Stimulated activated naive CD4-positive, alpha-beta T cell treated with Interleukin-2 at 50 U/mL for 16 hours (primary cell): ENCODE measurements at regions not wholly inside any gene's neighbourhood (a gene's known extent, or its start where the extent isn't known, plus 50 kb on each side); places are given as distances from the start of the nearest gene placed in this dataset.

ENCODE experiments used
- DNase-seq: peaks from one replicate; lab custom pipeline; 2025; lab: John Stamatoyannopoulos, UW

GRCh38 chr6:168883410-168884049 is 370.1 kb downstream of the THBS2 start:
- DNase-seq = no peak

- no peak for DNase-seq
Observed at GRCh38 chr6:168880271-168880670, 373.4 kb downstream of the THBS2 start.

- DNase-seq = no peak
Observed at GRCh38 chr6:168877821-168878282, 375.8 kb downstream of the THBS2 start.

DNA sequence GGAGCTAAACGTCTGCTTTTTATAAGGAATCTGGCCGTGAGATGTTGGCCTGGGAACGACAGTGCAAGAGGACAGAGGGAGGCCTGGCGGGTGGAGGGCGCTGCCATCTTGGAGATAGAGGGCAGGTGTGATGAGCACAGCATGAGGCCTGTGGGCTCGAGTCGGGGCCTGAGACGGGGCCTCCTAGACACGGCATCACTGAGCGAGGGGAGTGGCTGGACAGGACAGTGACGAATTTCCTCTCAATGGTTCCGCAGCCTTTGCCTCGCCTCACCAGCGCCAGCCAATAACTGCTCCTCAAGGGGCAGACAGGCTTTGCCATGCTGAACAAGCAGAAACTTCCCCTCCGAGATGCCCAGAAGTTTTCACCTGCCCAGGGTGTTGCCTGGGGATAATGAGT is 376.7 kb downstream of the THBS2 start:
- DNase-seq = no peak

GRCh38 chr6:168875811-168876576 is 377.7 kb downstream of the THBS2 start:
- no peak for DNase-seq

- DNase-seq = no peak
Observed at GRCh38 chr6:168874637-168875036, 379.0 kb downstream of the THBS2 start.

- DNase-seq = no peak
Observed at GRCh38 chr6:168873278-168874190, 380.1 kb downstream of the THBS2 start.

DNA sequence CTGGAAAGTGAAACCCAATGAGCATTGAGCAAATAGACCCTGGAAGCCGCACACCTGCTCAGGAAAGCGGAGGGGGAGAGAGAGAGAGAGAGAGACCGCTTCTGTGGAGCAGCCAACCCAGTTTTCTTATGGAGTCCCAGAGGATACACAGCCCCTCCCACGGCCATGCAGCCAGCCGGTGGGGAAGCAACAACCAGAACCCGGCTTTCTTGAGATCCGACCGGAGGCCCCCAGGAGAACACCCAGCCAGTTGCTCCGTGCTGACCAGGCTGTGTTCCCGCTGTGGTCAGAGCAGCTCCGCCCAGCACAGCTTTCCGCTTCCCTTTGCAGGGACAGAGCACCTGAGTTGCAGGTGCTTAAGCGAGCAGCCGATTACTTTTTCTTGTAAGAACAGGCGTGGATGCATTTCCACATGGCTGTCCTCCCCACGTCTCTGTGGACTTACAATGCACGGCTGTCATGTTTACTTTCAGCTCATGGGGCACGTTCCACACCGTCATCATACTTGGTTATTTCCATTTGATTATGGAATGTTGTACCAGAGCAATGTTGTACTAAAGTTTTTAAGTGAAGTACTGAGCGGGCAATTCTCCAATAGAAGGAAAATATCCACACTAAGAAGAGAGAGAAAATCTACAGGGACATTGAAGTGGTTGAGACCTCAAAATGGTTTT is 381.9 kb downstream of the THBS2 start:
- no peak for DNase-seq

- DNase-seq = no peak
Observed at GRCh38 chr6:168870982-168871381, 382.7 kb downstream of the THBS2 start.

DNA sequence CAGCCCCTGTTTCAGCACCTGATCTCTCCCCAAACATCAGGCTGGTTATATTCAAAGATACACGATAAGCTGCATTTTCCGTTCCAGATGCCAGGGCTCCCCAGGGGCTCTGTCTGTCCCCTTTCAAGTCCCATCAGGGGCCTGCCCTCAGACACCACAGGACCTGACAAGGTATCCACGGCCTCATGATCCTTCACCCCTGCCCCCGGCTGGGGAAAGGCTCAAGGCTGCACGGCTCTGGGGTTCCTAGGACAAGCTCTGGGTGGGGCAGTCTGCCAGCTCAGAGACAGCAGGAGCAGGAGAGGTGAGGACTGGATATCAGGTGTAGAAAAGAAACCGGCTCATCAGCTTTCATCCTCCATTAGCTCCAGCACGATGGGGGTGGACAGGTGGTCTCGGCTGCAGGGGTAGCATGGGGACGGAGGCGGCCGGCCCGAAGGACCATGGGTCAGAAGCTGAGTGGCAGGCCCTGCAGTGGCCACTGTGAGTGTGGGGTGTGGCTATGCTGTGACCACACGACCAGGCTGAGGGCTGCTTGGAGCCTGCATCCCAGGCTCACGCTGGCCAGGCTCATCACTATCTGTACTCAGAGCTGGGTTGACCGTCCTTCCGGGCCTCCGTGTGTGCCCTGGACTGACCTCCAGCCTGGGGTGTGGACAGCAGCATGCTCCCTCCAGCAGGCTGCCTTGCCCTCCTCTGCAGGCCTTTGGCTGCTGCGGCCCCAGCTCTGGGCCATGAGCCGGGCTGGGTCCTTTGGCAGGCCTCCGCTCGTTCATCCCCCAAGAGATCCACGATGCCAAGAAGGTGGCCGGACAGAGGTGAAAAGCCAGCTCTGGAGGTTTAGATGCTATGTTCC is 386.2 kb downstream of the THBS2 start:
- no peak for DNase-seq

DNA sequence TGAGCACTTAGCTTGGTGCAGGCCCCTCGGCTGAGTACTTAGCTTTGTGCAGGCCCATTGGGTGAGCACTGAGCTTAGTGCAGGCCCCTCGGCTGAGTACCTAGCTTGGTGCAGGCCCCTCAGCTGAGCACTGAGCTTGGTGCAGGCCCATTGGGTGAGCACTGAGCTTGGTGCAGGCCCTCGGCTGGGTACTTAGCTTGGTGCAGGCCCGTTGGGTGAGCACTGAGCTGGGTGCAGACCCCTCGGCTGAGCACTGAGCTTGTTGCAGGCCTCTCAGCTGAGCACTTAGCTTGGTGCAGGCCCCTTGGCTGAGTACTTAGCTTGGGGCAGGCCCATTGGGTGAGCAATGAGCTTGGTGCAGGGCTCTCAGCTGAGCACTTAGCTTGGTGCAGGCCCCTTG is 387.1 kb downstream of the THBS2 start:
- DNase-seq = no peak

DNA sequence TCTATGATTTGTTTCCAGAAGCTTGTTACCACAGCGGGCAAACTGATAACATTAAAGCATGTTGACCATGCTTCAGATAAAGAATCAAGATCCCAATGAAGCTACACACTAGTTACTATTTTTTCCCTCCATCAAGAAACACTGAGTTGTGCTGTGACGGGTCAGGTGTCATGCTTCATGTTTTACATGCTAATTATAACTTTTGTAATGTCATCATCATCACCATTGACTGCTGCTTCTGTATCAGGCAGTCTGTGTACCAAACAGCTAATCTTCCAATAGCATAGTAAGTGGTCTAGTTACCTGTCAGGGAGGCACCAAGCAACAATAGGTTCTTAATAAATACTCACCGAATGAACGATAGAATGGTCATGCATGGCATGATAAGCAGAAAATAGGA is 388.1 kb downstream of the THBS2 start:
- no peak for DNase-seq

- no peak for DNase-seq
Observed at GRCh38 chr6:168864541-168865460, 388.8 kb downstream of the THBS2 start.

DNA sequence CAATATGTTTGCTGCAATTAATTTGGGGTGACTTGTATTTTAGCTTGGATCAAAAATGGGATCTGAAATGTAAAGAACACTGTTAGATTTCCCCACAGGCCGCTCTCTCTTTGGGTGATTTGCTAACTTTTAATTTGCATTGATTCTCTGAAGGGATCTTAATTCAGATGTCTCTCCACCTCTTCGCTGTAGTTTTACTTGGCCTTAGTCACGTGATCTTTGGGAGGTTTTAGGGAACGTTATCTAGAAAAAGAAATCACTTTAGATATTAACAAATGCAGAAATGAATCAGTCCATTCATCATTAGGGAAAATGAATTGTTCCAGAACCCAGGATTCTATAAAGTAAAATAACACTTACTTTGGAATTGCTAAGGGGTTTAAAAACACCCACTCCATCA is 390.2 kb downstream of the THBS2 start:
- DNase-seq = no peak

GRCh38 chr6:168862346-168862980 is 391.2 kb downstream of the THBS2 start:
- no peak for DNase-seq

DNA sequence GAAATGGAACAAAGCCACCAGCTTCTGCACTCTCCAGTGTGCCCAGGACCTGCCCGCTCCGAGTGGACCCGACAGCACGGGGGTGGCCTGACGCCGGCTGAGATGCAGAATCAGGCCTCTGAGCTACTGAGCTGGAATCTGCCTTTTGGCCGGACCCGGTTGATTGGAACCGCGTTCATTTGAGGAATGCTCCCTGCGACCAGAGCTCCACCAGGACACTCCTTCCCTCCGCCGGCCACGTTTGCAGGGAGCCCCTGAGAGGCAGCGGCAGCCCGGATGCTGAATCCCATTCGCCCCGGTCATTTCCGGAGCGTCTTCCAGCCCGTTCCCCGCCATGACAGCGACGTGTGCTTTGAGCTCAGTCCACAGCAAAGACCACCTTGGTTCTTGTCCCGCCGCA is 392.7 kb downstream of the THBS2 start:
- no peak for DNase-seq

DNA sequence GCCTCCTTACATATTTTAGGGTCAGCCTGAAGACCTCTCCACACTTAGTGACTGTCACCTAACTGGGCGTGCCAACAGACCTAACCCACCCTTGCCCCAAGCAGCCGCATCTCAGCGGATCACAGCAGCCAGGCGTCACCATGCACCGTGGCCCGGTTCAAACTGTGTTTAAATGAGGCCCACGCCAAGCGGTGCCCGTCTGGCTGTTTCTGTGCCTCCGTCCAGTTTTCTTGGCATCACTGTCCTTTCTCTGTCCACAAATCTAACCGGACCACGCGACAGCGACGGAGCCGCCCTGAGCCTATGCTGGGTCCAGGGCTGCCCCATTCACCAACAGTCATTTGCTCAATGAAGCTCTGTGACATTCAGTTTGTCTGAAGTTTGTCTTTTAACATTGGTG is 393.3 kb downstream of the THBS2 start:
- no peak for DNase-seq

DNA sequence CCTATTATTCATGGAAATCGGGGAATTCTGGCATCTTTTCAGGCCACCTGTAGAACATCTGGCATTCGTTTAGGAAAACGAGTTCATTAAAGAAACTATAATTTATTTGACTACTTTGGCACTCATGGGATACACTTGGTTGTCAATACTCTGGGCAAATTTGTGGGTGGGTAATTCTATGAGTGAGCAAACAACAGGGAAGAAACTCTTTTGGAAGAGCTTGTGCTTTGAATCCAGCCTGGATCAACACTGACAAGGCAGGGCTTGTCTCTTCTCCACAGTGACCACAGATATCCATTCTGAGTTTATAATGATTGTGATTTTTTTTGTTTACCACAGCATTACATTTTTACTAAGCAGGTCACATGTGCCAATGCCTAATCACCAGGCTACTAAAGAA is 394.7 kb downstream of the THBS2 start:
- no peak for DNase-seq

DNA sequence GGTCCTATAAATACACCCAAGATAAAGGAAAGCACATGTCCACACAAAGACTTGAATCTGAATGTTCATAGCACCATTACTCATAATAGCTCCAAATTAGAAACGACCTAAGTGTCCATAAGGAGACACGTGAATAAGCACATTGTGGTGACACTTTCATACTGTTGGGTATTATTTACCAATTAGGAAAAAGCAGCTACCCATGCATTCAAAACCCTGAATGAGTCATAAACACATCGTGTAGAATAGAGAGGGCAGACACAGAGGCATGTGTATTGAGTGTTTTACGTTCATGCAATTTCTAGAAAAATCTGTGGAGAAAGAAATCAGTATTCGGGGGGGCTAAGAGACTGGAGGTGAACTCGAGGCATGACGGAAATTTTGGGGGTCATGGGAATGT is 396.7 kb downstream of the THBS2 start:
- DNase-seq = no peak
